Retinal pigment epithelial cell (primary cell): ENCODE measurements at regions not wholly inside any gene's neighbourhood (a gene's known extent, or its start where the extent isn't known, plus 50 kb on each side); places are given as distances from the start of the nearest gene placed in this dataset.

Experiments used
- DNase-seq: peaks from one replicate; pipeline ENCODE4 v3.0.0-alpha.2; 2010; ENCODE audit warnings: low read depth
- H3K4me3 ChIP-seq: 2 replicates; pipeline ENCODE4 v1.5.1; 2011; ENCODE audit warnings: mild to moderate bottlenecking, low read length, control low read depth, moderate library complexity
- CTCF ChIP-seq: conservative IDR thresholded peaks from 2 replicates; pipeline ENCODE4 v1.5.1; 2011; ENCODE audit warnings: low read depth, low read length, control low read depth, inconsistent platforms

DNA sequence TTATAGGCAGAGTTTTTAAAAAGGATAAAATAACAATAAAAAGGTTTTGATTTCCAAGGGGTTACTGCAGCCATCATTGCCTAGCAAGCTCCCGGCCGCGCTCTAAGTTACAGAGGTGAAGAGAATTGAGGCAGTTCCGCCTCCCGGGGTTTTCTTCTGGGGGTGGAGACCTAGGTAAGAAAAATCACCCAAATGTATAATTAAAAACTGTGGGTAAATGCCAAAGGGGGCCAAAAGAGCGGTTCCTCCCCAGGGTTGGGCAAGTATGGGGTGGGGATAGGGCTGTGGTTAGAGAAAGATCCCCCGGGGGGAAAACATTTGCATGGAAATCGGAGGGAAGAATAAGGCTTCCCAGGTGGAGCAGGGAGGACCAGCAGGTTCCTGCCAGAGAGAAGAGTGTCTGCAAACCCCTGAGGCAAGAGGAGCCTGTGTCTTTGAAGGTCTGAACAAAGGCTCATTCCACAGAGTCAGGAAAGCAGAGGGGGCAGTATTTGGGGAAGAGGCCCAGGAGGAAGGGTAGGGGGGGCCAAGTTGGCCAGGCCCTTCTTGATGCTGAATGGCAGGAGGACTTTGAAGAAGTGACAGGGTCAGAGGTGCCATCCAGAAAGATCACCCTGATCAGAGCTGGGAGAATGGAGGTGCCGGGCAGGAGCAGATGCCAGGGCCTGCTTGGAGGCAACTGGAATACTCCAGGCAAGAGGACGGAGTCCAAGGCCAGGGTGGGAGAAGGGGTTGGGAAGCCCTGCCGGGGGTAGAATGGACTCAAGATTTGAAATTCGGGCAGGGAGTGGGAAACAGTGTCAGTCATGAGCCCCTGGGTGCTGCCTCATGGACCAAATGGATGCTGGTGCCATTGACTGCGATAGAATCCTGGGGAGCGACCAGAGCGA, 152.9 kb upstream of the RGMA start:
- DNase-seq: no peak
- no peak for TF ChIP-seq CTCF

GRCh38 chr15:93239993-93240392, 151.0 kb upstream of the RGMA start:
- no peak for TF ChIP-seq CTCF
- DNase-seq: no peak

More for the DNA sequence above, 152.9 kb upstream of the RGMA start:
- no peak overlapping the region for H3K4me3 ChIP-seq

GRCh38 chr15:93239591-93239990, 150.6 kb upstream of the RGMA start:
- DNase-seq: no peak
- no peak overlapping the region for H3K4me3 ChIP-seq
- TF ChIP-seq CTCF: no peak

More at GRCh38 chr15:93239993-93240392, 151.0 kb upstream of the RGMA start:
- no peak overlapping the region for H3K4me3 ChIP-seq

GRCh38 chr15:93238641-93239040, 149.6 kb upstream of the RGMA start:
- no peak for DNase-seq
- no peak for TF ChIP-seq CTCF
- no peak overlapping the region for H3K4me3 ChIP-seq

GRCh38 chr15:93235926-93236780, 147.1 kb upstream of the RGMA start:
- no peak for TF ChIP-seq CTCF
- H3K4me3 ChIP-seq: no peak overlapping the region
- DNase-seq: no peak

DNA sequence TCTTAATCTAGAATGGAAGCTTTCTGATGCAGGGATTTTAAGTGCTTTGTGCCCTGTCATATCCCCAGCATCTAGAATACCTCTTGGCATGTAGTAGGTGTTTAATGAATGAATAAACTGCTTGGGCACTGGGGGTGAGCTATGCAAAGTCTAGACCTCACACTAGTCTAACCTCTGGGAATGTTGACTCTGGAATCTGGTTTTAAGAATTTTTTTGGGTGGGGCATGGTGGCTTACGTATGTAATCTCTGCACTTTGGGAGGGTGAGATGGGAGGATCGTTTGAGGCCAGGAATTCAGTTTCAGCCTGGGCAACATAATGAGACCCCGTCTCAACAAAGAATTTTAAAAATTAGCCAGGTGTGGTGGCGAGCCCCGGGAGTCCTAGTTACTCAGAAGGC, 146.3 kb upstream of the RGMA start:
- no peak overlapping the region for H3K4me3 ChIP-seq
- DNase-seq: no peak
- TF ChIP-seq CTCF: no peak
